GM12874 (cell line): ENCODE measurements at regions not wholly inside any gene's neighbourhood (a gene's known extent, or its start where the extent isn't known, plus 50 kb on each side); places are given as distances from the start of the nearest gene placed in this dataset.

ENCODE experiments used
- CTCF ChIP-seq: IDR thresholded peaks from 2 replicates; pipeline ENCODE4 v1.5.1; 2011; ENCODE audit warnings: low read depth, mild to moderate bottlenecking, control low read depth, low read length, moderate library complexity; ENCODE audit not compliant: insufficient read depth

GRCh38 chr15:54820098-54820497 lies 376.6 kb downstream of the RSL24D1 start:
- no peak for TF ChIP-seq CTCF

GRCh38 chr15:54816401-54816800 lies 380.3 kb downstream of the RSL24D1 start:
- no peak for TF ChIP-seq CTCF

- TF ChIP-seq CTCF: no peak
These were observed 381.2 kb downstream of the RSL24D1 start for GRCh38 chr15:54815556-54815955.

GRCh38 chr15:54812383-54812782 lies 384.4 kb downstream of the RSL24D1 start:
- no peak for TF ChIP-seq CTCF

- TF ChIP-seq CTCF: no peak
These were observed 386.2 kb downstream of the RSL24D1 start for GRCh38 chr15:54810496-54810895.

DNA sequence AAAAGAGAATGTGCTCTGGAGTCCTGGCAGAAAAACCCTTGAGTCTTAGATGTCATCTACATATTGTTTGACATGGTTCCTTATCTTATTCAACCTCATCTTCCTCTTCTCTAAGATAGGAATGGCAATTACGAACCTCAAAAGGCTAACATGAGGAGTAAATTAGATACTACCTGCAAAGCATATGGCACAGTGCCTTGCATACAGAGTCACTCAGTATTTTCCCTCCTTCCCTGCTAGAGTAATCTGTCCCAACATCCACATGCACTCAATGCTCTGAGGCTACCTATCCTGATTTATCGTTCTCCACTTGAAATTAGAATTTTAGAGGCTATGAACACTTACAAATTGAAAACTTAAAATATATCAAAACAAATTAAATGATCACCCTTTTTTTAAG lies 386.7 kb downstream of the RSL24D1 start:
- TF ChIP-seq CTCF: no peak

- TF ChIP-seq CTCF: no peak
These were observed 388.4 kb downstream of the RSL24D1 start for GRCh38 chr15:54808321-54808720.

GRCh38 chr15:54803987-54804386 lies 392.8 kb downstream of the RSL24D1 start:
- no peak for TF ChIP-seq CTCF
